ENCODE measurements at regions not wholly inside any gene's neighbourhood (a gene's known extent, or its start where the extent isn't known, plus 50 kb on each side); places are given as distances from the start of the nearest gene placed in this dataset.

GRCh38 chr10:10786109-10787090 lies 231.3 kb upstream of the CELF2 start:
- no peak for DNase-seq (ENCODE audit: low read depth)

DNA sequence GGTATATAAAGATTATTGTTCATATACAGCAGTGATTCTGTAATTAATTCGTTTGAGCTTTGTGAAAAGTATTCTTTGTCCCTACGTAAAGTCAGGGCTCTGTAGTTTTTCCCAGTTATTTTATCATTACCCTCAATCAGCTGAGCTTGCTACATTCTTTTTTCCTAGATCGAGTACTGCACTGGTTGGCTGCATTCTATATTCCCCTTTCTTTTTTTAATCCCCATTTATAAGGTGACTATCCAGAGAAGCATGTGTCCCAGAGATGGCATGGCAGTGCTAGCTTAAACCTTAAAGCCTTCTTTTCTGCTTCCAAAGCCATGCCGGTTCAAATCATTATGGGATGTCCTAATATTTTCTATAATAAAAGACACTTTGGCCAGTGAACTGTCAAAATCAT lies 230.1 kb upstream of the CELF2 start:
- DNase-seq (ENCODE audit: low read depth) = no peak

- no peak for DNase-seq (ENCODE audit: low read depth)
Observed at GRCh38 chr10:10788761-10789160, 228.9 kb upstream of the CELF2 start.

- no peak for DNase-seq (ENCODE audit: low read depth)
Observed at GRCh38 chr10:10791869-10792268, 225.8 kb upstream of the CELF2 start.

- DNase-seq (ENCODE audit: low read depth) = no peak
Observed at GRCh38 chr10:10792681-10793080, 225.0 kb upstream of the CELF2 start.

GRCh38 chr10:10794046-10794445 lies 223.6 kb upstream of the CELF2 start:
- no peak for DNase-seq (ENCODE audit: low read depth)

DNA sequence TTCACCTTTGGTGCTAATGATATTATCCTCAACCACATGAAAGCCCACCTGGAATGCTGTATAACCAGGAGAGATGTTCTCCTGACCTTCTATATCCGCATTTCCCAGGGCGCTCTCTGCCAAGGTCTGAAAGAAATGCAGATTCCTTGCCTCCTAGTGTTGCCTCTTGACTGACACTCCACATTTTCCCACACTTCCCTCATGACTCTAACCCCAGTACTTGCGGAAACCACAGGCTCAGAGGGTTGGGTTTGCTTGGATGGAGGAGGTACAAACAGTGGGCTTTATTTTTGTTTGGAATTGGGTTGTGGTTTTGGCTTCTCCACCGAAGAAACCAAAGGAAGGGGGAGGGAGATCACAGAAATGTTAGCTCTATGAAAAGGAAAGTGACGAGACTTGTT lies 222.9 kb upstream of the CELF2 start:
- no peak for DNase-seq (ENCODE audit: low read depth)

DNA sequence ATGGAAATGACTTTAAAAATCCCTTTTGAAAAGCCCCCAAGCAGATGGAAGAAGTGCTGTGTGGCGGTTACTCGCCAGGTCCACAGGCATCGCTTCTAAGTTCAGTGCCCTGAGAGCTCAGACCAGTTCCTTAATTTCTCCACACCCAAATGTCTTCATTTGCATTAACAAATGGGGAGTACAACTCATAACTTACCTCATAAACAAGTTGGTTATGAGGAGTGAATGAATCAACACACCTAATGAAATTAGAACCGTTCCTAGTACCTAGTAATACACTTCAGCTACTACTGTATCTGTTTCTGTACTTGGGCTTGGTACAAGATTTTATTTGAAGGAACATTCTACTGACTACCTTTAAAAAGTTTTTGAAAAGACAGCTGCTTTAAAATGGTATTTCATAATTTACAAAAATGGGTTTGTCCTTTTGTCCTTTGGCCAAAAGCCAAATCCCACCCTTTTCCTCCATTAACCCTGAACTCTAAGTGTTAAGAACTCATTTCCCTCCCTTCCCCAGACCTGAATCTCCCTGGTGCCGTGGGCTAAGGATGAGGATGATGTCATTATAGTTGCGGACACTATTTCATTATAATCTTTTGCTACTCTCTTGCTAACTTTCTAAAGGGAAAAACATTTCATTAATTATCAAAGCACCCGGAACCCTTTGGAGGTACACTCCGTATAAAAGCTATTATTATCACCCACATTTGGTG lies 221.5 kb upstream of the CELF2 start:
- no peak for DNase-seq (ENCODE audit: low read depth)

- no peak for DNase-seq (ENCODE audit: low read depth)
Observed at GRCh38 chr10:10796774-10797415, 220.8 kb upstream of the CELF2 start.

- DNase-seq (ENCODE audit: low read depth) = no peak
Observed at GRCh38 chr10:10797513-10797912, 220.2 kb upstream of the CELF2 start.

- no peak for DNase-seq (ENCODE audit: low read depth)
Observed at GRCh38 chr10:10798102-10798863, 219.4 kb upstream of the CELF2 start.

DNA sequence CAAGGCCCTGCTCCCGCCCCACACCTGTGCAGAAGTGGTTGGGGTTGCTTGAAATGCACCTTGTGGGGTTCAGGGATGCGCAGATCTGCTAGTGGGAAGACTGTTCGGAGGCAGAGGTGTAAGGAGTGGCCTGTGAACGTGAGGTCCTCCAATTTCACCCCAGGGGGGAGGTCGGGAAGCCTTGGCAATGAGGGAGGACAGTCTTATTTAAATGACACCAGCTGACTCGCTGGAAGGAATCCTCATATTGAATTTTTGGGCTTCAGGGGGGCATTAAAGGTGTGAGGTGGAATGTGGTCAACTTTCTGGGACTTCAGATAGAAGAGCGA lies 218.8 kb upstream of the CELF2 start:
- no peak for DNase-seq (ENCODE audit: low read depth)

DNA sequence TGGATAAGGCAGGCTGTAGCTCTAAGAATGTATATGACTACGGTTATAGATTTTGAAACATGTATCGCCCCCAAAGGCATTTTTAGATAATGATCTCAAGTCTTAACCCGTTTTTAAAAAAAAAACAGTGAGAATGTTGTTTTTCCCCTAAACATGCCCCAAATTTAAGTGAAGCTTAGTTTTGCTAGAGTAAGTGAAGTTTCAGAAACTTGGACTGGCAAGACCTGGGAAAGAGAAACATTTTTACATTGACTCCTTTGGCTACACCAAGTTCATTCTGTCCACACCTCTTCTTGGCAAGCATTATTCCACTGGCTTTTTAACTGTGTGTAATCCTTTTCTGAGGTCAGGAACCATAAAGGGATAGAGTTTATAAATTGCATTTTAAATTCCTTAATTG lies 216.7 kb upstream of the CELF2 start:
- DNase-seq (ENCODE audit: low read depth) = no peak

- no peak for DNase-seq (ENCODE audit: low read depth)
Observed at GRCh38 chr10:10803278-10803677, 214.4 kb upstream of the CELF2 start.

GRCh38 chr10:10804061-10804460 lies 213.6 kb upstream of the CELF2 start:
- DNase-seq (ENCODE audit: low read depth) = no peak

GRCh38 chr10:10804998-10805740 lies 212.5 kb upstream of the CELF2 start:
- DNase-seq (ENCODE audit: low read depth) = no peak

- DNase-seq (ENCODE audit: low read depth) = no peak
Observed at GRCh38 chr10:10807106-10807505, 210.6 kb upstream of the CELF2 start.

GRCh38 chr10:10811562-10811961 lies 206.1 kb upstream of the CELF2 start:
- DNase-seq (ENCODE audit: low read depth) = no peak

DNA sequence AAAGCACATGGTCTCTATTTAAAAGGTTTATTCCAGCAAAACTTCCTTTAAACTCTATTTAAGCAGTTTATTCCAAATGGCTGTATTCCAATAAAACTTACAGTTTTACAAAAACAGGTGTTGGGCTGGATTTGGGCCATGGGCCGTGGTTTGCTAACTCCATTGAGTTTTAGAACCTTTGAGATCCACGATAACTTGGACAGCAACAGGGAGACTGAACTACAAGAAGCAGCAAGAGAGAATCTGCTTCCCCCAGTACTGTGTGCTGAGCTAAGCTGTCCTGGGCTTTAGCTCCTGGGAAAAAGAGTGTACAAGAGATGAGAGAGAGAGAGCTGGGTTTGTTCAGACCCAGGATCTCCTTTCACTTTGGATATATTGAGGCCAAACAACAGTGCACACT lies 204.0 kb upstream of the CELF2 start:
- DNase-seq (ENCODE audit: low read depth) = no peak

- no peak for DNase-seq (ENCODE audit: low read depth)
Observed at GRCh38 chr10:10814069-10814468, 203.6 kb upstream of the CELF2 start.

DNA sequence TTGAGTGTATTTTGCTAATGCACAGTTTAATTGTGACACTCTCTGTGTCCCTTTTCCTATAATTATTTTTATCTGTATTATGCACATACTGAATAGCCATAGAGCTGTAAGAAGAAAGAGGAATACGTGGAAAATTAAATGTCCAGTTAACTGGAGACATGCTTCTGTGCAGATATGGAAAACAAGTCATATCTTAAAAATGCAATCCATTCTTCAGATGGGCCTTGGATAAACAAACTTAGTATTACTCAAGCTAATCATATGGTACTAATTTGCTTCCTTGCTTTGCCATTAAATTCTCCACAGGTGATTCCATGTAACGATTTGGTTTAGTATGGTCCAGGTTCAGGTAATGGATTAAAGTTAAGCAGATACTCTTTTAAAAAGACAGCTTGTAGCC lies 201.2 kb upstream of the CELF2 start:
- DNase-seq (ENCODE audit: low read depth) = no peak

All from activated T-helper 1 cell treated with Interleukin-2 at 50 U/mL for 16 hours (primary cell).